ENCODE measurements at regions not wholly inside any gene's neighbourhood (a gene's known extent, or its start where the extent isn't known, plus 50 kb on each side); places are given as distances from the start of the nearest gene placed in this dataset.

GRCh38 chr4:77342170-77342810 is 185.3 kb downstream of the CCNG2 start:
- TF ChIP-seq, protein P1, sequence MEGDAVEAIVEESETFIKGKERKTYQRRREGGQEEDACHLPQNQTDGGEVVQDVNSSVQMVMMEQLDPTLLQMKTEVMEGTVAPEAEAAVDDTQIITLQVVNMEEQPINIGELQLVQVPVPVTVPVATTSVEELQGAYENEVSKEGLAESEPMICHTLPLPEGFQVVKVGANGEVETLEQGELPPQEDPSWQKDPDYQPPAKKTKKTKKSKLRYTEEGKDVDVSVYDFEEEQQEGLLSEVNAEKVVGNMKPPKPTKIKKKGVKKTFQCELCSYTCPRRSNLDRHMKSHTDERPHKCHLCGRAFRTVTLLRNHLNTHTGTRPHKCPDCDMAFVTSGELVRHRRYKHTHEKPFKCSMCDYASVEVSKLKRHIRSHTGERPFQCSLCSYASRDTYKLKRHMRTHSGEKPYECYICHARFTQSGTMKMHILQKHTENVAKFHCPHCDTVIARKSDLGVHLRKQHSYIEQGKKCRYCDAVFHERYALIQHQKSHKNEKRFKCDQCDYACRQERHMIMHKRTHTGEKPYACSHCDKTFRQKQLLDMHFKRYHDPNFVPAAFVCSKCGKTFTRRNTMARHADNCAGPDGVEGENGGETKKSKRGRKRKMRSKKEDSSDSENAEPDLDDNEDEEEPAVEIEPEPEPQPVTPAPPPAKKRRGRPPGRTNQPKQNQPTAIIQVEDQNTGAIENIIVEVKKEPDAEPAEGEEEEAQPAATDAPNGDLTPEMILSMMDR (IDR thresholded peaks at IDR 0.05): no peak
- no peak for TF ChIP-seq ZFX (IDR thresholded peaks at IDR 0.05; ENCODE audit: borderline replicate concordance)
- H3K27ac ChIP-seq: no peak overlapping the region

DNA sequence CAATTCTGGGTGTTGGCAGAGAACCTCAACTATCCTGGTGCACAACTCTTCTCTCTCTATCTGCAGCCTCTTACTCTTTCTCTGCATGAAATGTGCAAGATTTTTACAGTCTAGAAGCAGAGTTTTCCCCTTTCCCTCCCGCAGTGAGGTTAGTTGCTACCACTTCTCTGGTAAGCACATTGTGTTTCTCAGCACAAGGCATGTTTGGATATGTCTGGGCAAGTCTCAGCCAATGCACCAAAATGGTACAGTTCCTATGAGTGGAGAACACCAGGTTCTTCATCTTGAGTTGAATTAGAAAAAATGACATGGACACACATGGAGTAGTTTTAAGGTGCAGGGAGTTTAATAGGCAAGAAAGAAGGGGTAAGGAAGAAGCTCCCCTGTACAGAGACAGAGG is 187.0 kb downstream of the CCNG2 start:
- no peak for TF ChIP-seq ZFX (IDR thresholded peaks at IDR 0.05; ENCODE audit: borderline replicate concordance)
- TF ChIP-seq, protein P1 (IDR thresholded peaks at IDR 0.05): no peak
- H3K27ac ChIP-seq: no peak overlapping the region

- TF ChIP-seq, protein P1 (IDR thresholded peaks at IDR 0.05): no peak
- H3K27ac ChIP-seq: no peak overlapping the region
Measured at GRCh38 chr4:77344784-77345183, 187.8 kb downstream of the CCNG2 start.

GRCh38 chr4:77347351-77347966 is 190.5 kb downstream of the CCNG2 start:
- TF ChIP-seq, protein P1 (IDR thresholded peaks at IDR 0.05): no peak
- TF ChIP-seq ZFX (IDR thresholded peaks at IDR 0.05; ENCODE audit: borderline replicate concordance): no peak

DNA sequence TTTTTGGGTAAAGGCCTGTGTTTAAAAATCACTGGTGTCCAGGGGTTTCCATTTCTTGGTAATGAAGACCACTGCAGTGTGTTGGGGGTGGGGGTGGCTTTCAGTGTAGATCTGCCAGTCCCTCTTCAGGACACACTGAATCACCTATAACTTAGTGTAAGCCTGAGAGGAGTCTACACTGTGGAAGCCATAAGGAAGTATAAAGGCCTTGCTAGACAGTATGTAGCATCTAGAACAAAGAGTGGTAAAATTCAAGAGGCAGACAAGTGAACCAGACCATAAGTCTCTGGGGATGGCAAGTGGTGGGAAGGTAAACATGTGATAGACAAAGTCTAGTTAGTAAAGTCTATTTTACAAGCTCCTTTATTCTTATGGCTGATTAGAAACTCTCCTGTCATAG is 191.8 kb downstream of the CCNG2 start:
- TF ChIP-seq, protein P1 (IDR thresholded peaks at IDR 0.05): no peak
- TF ChIP-seq ZFX (IDR thresholded peaks at IDR 0.05; ENCODE audit: borderline replicate concordance): no peak
- no peak overlapping the region for H3K27ac ChIP-seq

More at GRCh38 chr4:77347351-77347966, 190.5 kb downstream of the CCNG2 start:
- H3K27ac ChIP-seq: peak overlapping the region; percentile 71

DNA sequence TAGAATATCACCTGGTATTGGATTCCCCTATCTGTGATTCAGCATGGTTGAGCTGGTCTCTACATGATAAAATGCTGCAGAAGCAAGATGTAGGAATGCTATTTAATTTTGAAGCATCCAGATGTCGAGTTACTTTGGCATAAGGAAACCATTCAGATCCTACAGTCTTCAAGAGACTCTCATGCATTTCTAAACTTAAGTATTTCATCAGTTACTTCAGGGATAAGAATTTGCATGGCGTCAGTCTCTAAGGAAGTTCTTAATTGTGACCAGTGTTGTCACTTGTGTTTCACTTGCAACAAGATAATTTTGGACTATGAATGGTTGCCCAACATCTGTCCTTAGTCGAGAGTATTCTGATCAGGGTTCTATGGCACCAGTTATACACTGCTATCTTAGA is 192.4 kb downstream of the CCNG2 start:
- TF ChIP-seq, protein P1 (IDR thresholded peaks at IDR 0.05): no peak
- TF ChIP-seq ZFX (IDR thresholded peaks at IDR 0.05; ENCODE audit: borderline replicate concordance): no peak
- no peak overlapping the region for H3K27ac ChIP-seq

GRCh38 chr4:77349796-77350195 is 192.8 kb downstream of the CCNG2 start:
- TF ChIP-seq, protein P1 (IDR thresholded peaks at IDR 0.05): no peak
- no peak for TF ChIP-seq ZFX (IDR thresholded peaks at IDR 0.05; ENCODE audit: borderline replicate concordance)
- H3K27ac ChIP-seq: no peak overlapping the region

Data from 22Rv1 (cell line).